Activated CD8-positive, alpha-beta memory T cell treated with anti-CD3 and anti-CD28 coated beads for 24 hours (primary cell): ENCODE measurements at regions not wholly inside any gene's neighbourhood (a gene's known extent, or its start where the extent isn't known, plus 50 kb on each side); places are given as distances from the start of the nearest gene placed in this dataset.
"Not testable (repeated sequence)": the region's sequence is repeated elsewhere in the genome, so short reads cannot be mapped to it uniquely, and the experiment has no call there.

ENCODE experiments used
- DNase-seq: peaks from one replicate; pipeline ENCODE4 v3.0.0-alpha.2; 2020

GRCh38 chr7:17020250-17020649, 138.5 kb upstream of the AGR3 start:
- DNase-seq, result no peak

GRCh38 chr7:17021205-17021604, 139.4 kb upstream of the AGR3 start:
- DNase-seq, result no peak

GRCh38 chr7:17022920-17023319, 141.1 kb upstream of the AGR3 start:
- no peak for DNase-seq

- DNase-seq, result no peak
Observed at GRCh38 chr7:17026269-17026668, 144.5 kb upstream of the AGR3 start.

GRCh38 chr7:17027143-17027788, 145.5 kb upstream of the AGR3 start:
- DNase-seq, result no peak

- DNase-seq, result no peak
Observed at GRCh38 chr7:17027789-17028152, 146.0 kb upstream of the AGR3 start.

- no peak for DNase-seq
Observed at GRCh38 chr7:17029150-17029549, 147.4 kb upstream of the AGR3 start.

GRCh38 chr7:17030559-17030958, 148.8 kb upstream of the AGR3 start:
- no peak for DNase-seq

GRCh38 chr7:17031906-17032551, 150.2 kb upstream of the AGR3 start:
- DNase-seq, result no peak

GRCh38 chr7:17033245-17033644, 151.5 kb upstream of the AGR3 start:
- no peak for DNase-seq

GRCh38 chr7:17036584-17036983, 154.8 kb upstream of the AGR3 start:
- DNase-seq, result no peak

GRCh38 chr7:17037356-17037755, 155.6 kb upstream of the AGR3 start:
- no peak for DNase-seq

GRCh38 chr7:17038160-17038782, 156.5 kb upstream of the AGR3 start:
- DNase-seq, result no peak

GRCh38 chr7:17038783-17039170, 157.0 kb upstream of the AGR3 start:
- DNase-seq, result no peak

- no peak for DNase-seq
Observed at GRCh38 chr7:17039372-17039771, 157.6 kb upstream of the AGR3 start.

- DNase-seq, result no peak
Observed at GRCh38 chr7:17040716-17041115, 158.9 kb upstream of the AGR3 start.

- DNase-seq, result no peak
Observed at GRCh38 chr7:17041324-17041723, 159.5 kb upstream of the AGR3 start.

GRCh38 chr7:17042211-17042610, 160.4 kb upstream of the AGR3 start:
- DNase-seq, result no peak

- no peak for DNase-seq
Observed at GRCh38 chr7:17043012-17043877, 161.5 kb upstream of the AGR3 start.

GRCh38 chr7:17044396-17044795, 162.6 kb upstream of the AGR3 start:
- DNase-seq, result no peak

GRCh38 chr7:17044861-17045260, 163.1 kb upstream of the AGR3 start:
- DNase-seq, result no peak

- no peak for DNase-seq
Observed at GRCh38 chr7:17046259-17046658, 164.5 kb upstream of the AGR3 start.

- no peak for DNase-seq
Observed at GRCh38 chr7:17046666-17047065, 164.9 kb upstream of the AGR3 start.

GRCh38 chr7:17053164-17053563, 171.4 kb upstream of the AGR3 start:
- DNase-seq, result not testable (repeated sequence)
